ENCODE measurements at regions not wholly inside any gene's neighbourhood (a gene's known extent, or its start where the extent isn't known, plus 50 kb on each side); places are given as distances from the start of the nearest gene placed in this dataset.

GRCh38 chr18:46352520-46353250 lies 248.5 kb downstream of the HAUS1 start:
- no peak for DNase-seq

DNA sequence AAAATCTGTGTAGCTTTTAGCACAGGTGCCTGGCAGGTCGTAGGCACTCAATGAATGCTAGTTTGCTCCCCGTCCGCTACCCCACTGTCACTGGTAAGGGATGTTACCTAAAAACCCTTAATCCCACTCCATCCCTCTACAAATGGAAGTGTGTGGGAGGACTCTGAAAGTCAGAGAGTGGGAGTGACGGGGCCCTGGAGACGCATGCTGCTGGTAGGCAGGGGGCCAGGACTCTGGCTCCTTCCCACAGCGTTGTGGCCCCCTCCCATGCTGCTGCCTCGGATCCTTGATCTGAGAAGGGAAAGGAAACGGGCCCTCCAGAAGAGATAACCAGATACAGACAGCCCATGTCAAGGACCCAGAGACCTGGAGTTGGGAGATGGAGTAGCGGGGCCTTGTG lies 249.3 kb downstream of the HAUS1 start:
- no peak for DNase-seq

DNA sequence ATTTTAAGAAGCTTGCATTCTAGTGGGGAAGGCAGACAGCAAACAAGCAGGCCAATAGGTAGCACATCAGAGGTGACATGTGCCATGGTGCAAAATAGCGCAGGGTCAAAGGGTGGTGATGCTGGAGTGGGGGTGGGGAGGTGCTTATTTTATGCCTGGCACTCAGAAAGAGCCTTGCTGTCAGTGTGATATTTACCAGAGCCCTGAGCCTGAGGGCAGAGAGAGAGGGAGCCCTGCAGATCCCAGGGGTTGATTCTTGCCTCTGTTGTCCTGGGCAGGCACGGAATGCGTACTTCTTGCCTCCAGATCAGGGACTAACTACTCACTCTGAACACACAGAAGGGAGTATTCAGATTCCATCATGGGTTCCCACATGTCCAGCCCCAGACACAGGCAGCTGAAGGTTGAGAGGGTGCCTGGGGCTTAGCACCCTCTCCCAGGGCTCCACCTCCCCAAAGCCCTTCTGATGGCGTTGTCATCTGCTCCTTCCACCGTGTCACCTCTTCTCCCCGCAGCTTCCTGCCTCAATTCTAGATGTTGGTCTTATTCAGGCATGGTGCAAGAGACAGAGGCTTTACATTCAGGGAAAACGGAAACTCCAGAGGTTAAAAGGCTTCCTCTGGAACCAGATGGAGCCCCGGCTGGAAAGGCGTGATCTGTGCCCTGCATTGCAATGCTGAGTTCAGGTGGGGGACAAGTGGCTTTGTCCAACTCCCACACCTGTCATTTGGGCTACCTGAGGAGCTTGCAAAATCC lies 252.3 kb downstream of the HAUS1 start:
- DNase-seq = no peak

DNA sequence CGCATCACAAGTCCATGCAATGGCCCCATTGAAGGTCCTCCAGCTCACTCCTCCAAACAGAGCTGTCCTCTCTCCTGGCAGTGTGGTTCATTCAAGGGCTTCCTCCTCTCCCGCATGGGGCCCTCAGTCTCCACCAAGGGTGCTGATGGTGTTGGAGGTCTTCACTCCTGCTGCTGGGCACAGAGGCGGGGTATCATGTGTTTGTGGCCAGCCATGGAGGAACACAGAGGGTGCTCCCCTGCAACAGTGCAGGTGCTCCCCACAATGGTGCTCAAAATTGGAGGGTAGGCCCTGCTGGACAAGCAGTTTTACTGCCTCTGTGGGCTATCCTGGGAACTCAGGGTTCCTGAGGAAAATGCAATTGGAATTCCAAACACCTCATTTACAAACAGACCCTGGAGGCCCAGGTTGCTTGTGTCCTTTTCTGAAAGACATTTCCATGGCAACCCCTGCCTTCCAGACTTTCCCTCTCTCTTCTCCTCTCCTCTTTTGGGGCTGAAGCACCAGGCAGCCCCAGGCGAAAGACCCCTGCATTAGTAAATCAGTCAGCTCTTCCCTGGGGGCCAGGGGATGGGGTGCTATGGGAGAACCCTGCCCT lies 256.0 kb downstream of the HAUS1 start:
- DNase-seq = no peak

- no peak for DNase-seq
Measured at GRCh38 chr18:46360866-46361265, 256.7 kb downstream of the HAUS1 start.

DNA sequence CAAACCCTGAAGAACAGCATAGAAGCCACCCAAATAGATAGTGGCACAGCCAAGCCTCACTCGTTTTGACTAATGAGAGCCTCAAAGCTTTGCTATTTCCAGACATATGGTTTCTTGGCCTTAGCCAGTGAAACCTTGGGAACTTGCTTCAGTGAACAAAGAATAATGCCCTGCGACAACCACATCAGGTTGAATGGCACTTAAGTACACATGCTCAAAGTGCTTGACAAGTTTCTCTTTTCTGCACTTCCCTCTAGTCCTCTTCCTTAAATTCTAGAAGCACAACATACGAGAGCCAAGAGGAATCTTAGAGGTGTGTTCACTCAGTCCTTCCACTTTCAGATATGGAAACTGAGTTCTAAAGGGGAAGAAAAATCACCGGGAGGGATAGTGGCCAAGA lies 258.3 kb downstream of the HAUS1 start:
- DNase-seq = no peak

DNA sequence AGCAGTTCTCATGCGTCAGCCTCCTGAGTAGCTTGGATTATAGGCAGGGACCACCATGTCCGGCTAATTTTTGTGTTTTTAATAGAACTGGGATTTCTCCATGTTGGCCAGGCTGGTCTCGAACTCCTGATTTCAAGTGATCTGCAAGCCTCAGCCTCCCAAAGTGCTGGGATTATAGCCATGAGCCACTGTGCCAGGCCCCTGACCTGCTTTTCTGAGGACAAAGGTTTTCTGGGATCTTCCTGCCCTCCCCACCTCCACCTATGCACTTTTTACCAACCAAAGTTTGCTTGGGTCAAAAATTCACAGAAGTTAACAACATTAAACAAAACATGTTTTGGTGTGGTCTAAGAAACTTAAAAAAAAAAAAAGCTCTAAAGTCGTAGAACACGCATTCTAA lies 259.9 kb downstream of the HAUS1 start:
- no peak for DNase-seq

DNA sequence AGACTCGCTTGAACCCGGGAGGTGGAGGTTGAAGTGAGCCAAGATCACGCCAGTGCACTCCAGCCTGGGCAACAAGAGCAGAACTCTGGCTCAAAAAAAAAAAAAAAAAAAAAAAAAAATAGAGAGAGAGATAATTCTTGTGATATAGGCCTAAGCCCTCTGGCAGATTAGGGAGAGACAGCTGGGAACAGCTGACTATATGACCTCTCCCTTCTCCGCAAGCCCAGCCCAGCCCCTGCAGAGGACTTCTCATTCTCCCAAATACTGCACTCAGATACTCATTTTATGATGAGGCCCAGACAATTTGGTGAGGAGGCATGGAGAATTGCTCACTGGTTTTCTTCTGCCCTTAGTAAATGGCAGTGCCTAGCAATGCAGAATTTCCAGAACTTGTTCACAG lies 262.0 kb downstream of the HAUS1 start:
- no peak for DNase-seq

DNA sequence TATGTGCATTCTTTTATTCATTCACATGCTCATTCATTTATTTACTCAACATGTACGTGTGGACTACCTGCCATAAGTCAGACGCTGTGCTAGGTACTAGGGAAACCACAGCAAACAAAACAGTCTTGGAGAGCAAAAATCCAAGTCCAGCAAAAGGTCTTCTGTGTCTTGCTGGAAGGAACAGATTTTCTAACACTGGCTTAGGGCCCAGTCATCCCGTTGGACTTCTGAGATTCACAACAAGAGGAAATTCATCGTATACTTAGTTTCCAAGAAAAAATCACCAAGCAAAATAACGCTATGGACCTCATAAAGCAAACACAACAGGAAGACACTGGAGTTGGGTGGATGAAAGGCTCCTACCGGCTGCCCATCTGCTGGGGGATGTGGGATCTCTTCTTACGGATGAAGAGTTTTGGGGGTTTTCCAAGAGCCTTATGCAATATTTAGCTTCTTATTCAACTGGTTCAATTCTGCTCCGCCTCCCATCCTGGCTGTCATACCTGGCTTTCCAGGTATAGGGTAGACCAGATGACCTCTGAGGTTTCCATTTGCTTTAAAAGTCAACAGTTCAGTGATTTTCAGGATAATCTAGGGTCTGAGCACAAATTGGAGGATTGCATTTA lies 262.7 kb downstream of the HAUS1 start:
- DNase-seq = no peak

DNA sequence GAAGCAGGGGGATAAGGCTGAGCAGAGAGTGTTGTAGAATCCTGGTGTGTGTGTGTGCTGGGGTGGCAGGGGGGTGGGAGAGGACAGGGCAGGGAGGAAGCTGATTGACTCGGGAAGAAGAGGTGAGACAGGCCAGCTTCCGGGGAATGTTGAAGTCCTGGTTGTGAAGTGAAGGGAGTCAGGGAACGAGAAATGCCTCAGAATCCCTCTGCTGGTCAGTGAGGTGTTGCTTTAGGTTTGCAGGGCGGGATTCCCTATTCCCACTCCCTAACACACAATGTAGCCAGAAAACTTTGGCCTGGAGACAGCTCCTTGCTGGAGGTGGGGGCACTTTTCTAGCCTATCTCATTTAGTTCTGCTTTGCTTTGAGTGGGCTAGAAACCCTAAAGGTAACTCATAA lies 265.1 kb downstream of the HAUS1 start:
- no peak for DNase-seq

DNA sequence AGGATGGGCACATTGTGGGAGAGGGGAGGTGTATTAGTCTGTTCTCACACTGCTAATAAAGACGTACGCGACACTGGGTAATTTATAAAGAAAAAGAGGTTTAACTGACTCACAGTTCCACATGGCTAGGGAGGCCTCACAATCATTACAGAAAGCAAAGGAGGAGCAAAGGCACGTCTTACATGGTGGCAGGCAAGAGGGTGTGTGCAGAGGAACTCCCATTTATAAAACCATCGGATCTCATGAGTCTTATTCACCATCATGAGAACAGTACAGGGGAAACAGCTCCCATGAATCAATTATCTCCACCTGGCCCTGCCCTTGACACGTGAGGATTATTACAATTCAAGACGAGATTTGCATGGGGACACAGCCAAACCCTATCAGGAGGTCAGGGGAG lies 266.7 kb downstream of the HAUS1 start:
- no peak for DNase-seq

DNA sequence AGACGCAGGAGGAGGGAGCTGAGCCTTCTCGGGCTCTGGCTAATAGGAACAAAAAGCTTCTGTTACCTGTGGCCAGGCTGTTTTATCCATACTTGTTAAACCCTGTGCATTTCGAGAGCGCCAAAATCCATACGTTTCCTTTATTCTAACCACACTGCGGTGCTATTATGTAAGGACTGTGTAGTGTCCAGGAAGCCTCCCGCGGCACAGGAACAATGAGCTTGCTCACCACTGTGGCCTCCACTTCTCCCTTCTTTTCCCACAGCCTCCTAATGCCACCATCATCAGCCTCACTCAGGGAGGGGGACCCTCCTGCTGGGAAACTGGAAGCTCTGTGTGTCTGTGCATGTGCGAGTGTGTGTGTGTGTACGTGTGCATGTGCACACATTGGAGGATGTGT lies 268.5 kb downstream of the HAUS1 start:
- no peak for DNase-seq

- no peak for DNase-seq
Measured at GRCh38 chr18:46373131-46373530, 268.9 kb downstream of the HAUS1 start.

DNA sequence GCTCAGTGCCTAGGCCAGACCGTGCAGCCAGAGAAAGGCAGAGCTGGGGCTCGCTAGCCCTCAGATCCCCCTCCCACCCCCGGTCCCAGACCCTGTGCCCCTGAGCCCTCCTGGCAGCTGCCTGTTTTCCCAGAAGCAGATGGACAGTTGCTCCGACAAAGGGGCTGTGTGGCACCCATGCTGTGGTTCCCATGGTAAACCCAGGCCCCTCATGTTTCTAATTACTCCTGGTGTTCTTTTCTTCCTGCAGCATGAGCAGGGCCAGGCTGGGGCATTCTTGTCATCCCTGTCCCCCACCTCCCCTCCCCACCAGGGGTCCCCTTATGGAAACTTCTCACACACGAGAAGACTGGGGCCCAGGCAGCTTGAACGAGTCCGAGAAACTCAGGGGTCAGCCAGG lies 269.6 kb downstream of the HAUS1 start:
- no peak for DNase-seq

DNA sequence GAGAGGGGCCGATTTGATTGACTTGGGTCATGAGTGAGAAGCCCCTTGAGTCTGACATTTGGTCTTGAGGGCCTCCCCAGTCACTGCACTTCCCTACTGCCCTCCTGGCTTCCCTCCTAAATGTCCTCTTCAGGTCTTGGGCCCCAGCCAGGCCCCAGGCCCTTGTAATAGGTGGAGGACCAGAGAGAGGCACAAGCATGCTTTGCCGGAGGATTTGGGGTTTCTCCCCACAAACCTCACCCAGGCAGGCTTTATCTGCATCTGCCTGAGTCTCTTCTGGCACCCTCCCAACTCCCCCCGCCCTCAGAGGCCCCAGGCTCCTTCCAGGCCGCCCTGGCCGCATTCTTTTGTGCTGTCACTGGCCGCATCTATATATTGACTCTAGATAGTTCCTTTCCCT lies 270.7 kb downstream of the HAUS1 start:
- DNase-seq = no peak

GRCh38 chr18:46377557-46377956 lies 273.4 kb downstream of the HAUS1 start:
- no peak for DNase-seq

DNA sequence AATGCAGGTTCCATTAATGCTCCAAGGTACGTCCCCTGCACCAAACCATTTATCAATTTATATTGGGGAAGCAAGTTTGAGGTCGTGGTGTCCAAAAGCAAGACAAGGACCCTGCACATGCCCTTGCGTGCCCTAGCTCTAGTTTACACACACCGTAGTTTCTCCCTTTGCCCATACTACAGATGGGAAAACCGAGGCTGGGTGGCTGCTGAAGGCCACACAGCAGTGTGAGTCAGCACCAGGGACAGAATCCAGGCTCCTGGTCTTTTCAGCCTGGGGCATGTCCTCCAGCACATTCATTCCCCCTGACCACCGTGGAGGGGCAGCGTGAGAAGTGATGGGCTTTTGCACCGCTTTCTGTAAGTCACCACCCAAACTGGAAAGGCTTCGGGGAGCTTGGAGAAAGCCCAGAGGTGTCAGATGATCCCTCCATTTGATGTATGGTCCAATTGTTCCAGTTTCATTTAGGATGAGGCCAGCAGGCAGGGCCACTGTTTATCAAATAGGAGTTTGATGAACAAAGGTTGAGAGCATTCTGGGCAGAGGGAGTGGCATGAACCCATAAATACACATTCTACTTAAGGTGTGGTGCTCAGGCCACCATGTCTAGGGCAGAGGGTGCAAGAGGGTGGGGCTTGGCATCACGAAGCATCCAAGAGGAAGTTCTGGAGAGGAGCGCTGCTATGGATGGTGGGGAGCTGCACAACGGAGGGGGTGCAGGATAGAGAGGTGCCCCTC lies 274.1 kb downstream of the HAUS1 start:
- DNase-seq = no peak

DNA sequence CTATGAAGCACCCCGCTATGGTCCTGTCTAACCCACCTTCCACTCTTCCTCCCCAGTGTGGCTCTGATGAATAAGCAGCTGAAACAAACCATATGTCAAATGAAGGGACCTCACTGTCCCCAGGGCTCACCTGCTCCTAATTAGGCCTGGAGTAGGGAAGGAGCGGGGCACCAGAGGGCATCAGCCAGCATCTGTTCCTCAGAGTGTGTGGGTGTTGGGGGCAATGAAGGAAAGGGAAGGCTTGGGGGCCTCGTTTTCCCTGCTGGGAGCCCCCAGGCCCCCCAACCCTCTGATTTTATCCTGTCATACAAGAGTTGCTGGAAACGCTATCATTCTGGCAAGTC lies 274.7 kb downstream of the HAUS1 start:
- DNase-seq = no peak

DNA sequence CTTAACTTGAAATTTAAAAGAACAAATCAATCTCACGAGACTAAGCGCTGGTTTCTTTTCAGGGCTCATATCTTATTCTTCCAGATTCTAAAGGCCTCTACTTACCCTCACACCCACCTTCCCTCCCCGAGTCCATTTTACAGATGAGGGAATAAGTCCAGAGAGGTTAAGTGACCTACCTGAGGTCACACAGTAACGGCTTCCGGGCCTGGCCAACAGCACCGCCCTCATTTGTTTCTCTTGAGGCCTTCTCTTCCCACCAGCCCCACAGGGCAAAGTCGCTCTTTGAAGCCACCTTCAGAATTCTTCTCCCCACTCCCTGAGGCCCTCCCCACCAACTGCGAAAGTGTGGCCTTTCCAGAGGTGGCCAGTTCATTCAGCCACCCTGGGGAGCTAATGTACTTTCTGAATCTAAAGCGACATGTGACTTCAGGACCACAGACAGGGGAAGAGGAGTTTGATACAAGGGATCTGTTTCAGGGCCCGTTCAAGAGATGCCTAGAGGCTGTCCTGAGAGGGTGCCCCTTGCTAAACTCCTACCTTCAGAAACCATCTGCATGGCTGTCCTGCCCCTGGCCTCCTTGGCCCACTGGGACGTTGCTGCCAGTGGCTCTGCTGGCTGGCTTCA lies 275.3 kb downstream of the HAUS1 start:
- no peak for DNase-seq

DNA sequence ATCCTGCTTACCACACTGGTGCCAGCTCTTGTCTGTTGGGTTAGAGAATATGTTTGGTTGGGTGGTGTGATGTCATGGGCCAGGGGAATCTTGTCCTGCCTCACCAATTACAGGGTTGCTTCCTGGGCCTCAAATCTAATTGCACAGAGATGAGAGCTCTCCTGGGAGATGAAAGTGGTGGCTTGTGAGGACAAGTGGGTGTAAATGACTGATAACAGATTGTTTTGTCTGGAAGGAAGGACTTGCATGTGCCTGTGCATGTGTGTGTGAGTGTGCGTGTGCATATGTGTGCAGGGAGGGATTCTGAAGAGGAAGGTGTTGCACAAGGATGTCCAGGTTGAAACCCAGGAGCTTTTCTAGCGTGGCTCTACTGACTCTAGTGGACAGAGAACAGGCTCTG lies 271.9 kb downstream of the LOXHD1 start:
- DNase-seq = no peak

DNA sequence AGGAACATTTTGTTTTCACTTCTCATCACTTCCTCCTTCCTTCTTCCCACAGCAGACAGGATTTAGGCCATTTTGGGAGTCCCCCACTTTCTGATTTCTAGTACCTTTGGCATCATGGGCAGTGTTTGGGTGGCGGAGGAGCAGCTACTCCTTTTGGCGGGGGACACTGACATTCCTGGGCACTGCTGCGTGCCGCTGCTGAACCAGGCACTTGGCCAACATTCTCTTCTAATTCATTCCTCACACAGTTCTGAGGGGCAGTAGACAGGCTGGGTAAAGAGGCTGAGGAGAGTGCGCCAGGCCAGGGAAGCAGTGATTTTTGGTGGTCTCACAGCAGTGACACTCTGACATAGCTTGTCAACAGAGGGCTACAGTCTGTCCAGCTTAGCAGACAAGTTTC lies 270.2 kb downstream of the LOXHD1 start:
- DNase-seq = peak; percentile 10

GRCh38 chr18:46387441-46388131 lies 269.4 kb downstream of the LOXHD1 start:
- DNase-seq = no peak

All from fibroblast of skin of right quadriceps (primary cell).